Suprapubic skin (tissue), 4 donors: ENCODE measurements at regions not wholly inside any gene's neighbourhood (a gene's known extent, or its start where the extent isn't known, plus 50 kb on each side); places are given as distances from the start of the nearest gene placed in this dataset.

Source experiments
- EP300 ChIP-seq: sonication (generic); formaldehyde crosslinking; IDR thresholded peaks from one replicate; pipeline ENCODE4 v1.6.1; 2017; ENCODE audit warnings: antibody characterized with exemption
- POLR2A ChIP-seq, 2 donors: fragments of 450-650 bp; IDR thresholded peaks; one replicate each; pipeline ENCODE4 v1.6.1; 2017; ENCODE audit warnings: antibody characterized with exemption in 2 of 2, mild to moderate bottlenecking in 2 of 2, moderate library complexity in 2 of 2
- POLR2AphosphoS5 ChIP-seq, 3 donors: sonication (generic); formaldehyde crosslinking; IDR thresholded peaks; one replicate each; pipeline ENCODE4 v1.6.1; 2017; ENCODE audit warnings: antibody characterized with exemption in 3 of 3
- TF ChIP-seq, protein P1 (sequence below), 2 donors: fragments of 200-600 bp in 1 of 2; fragments of 450-650 bp in 1 of 2; sonication (generic) in 1 of 2; IDR thresholded peaks; one replicate each; pipeline ENCODE4 v1.5.1; 2016 to 2019; ENCODE audit warnings: antibody characterized with exemption in 2 of 2, mild to moderate bottlenecking in 1 of 2, moderate library complexity in 1 of 2

DNA sequence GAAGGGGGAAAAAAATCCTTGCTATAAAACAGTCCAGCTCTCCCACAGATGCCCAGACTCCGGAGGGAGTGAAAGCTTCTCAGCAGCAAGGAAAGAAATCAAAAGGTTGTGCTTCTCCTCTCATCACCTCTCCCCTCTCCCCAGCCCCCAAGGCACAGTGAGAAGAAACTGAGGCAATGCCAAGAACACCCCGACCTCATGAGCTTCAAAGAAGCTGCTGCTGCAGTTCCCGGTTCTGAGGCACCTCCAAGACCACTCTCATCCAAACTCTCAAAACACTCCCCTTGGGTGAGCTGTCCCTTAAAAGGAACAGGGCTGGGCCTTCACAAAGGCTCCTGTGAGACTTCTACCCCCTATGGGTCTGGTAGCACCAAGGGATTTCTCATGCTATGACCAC lies 62.0 kb upstream of the KLF7 start:
- TF ChIP-seq, protein P1, sequence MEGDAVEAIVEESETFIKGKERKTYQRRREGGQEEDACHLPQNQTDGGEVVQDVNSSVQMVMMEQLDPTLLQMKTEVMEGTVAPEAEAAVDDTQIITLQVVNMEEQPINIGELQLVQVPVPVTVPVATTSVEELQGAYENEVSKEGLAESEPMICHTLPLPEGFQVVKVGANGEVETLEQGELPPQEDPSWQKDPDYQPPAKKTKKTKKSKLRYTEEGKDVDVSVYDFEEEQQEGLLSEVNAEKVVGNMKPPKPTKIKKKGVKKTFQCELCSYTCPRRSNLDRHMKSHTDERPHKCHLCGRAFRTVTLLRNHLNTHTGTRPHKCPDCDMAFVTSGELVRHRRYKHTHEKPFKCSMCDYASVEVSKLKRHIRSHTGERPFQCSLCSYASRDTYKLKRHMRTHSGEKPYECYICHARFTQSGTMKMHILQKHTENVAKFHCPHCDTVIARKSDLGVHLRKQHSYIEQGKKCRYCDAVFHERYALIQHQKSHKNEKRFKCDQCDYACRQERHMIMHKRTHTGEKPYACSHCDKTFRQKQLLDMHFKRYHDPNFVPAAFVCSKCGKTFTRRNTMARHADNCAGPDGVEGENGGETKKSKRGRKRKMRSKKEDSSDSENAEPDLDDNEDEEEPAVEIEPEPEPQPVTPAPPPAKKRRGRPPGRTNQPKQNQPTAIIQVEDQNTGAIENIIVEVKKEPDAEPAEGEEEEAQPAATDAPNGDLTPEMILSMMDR (IDR thresholded peaks at IDR 0.05) = no peak
- no peak for TF ChIP-seq POLR2AphosphoS5 (IDR thresholded peaks at IDR 0.05)
- TF ChIP-seq POLR2A (IDR thresholded peaks at IDR 0.05) = no peak
- TF ChIP-seq EP300 = no peak
